ENCODE measurements at regions not wholly inside any gene's neighbourhood (a gene's known extent, or its start where the extent isn't known, plus 50 kb on each side); places are given as distances from the start of the nearest gene placed in this dataset.

DNA sequence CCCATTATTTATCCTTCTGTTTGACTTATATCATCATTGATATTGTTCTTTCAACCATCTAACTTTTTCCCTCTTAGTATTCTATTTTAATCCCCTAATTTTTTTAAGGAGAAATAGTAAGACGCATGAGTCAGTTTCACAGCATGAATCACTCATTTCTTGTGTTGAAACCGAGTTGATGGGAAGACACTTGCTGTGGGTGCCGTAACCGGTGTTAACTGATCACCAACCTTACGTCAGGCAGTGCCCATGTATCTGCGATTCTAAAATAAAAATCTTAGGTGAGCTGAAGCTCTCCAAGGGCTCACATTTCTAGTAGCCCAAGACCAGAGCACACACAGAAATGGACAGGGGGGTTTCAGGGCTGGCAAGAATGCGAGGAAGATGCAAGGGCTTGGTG is 348.1 kb downstream of the GALR1 start:
- DNase-seq: no peak

DNA sequence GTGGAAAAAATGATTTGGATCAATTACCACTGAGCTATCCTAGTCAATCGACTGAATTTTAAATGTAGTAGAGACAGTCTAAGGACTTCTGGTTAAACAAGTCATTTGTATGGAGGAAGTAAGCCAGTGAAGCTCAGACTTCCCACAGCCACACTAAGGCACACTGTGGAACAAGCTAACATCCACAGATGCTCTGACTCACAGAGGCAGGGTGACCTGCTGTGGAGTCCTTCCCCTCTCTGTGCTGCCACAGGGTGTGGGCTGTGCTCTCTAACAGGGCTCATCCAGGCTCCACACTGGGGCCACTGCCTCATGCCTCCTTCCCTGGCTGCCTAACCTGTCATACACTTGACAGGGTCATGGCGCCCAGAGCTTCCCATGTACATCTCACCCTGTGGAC is 351.0 kb downstream of the GALR1 start:
- no peak for DNase-seq

- DNase-seq: no peak
These were observed 351.9 kb downstream of the GALR1 start for GRCh38 chr18:77601567-77601966.

DNA sequence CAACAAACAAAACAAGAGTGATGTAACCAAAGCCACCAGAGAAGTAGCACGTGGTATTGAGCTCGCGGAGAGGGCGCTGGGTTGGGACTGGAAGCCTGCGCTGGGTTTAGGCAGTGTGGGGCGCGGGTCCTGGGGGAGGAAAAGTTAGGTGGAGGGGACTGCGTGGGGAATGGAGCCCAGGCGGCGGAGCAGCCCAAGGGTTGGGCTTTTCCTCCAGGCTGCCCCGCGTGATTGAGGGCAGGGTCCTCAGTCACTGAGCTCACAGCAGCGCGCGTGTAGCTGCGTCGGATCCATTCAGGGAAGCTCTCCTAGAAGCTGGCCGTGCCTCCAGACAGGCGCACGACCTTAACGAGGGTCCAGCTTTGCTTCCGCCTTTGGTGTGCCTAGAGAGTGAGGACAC is 357.4 kb downstream of the GALR1 start:
- DNase-seq: no peak

DNA sequence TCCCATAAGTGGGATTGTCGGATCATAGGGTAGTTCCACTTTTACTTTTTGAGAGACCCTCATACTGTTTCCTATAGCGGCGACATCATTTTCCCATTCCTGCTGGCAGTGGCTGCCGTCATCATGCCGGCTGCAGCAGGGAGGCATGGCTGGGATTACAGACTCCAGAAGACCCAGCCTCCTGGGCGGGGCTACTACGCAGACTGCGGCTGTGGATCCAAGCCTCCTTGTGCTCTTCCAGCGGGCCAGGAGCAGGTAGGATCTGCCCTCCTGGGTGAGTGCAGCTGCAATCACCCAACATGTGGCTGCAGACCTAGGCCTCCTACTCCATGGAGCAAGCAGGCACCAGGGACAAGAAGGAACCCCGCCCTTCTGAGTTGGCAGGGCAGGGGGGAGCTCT is 359.2 kb downstream of the GALR1 start:
- no peak for DNase-seq

- no peak for DNase-seq
These were observed 368.0 kb downstream of the GALR1 start for GRCh38 chr18:77617694-77618093.

- DNase-seq: no peak
These were observed 369.9 kb downstream of the GALR1 start for GRCh38 chr18:77619525-77619924.

DNA sequence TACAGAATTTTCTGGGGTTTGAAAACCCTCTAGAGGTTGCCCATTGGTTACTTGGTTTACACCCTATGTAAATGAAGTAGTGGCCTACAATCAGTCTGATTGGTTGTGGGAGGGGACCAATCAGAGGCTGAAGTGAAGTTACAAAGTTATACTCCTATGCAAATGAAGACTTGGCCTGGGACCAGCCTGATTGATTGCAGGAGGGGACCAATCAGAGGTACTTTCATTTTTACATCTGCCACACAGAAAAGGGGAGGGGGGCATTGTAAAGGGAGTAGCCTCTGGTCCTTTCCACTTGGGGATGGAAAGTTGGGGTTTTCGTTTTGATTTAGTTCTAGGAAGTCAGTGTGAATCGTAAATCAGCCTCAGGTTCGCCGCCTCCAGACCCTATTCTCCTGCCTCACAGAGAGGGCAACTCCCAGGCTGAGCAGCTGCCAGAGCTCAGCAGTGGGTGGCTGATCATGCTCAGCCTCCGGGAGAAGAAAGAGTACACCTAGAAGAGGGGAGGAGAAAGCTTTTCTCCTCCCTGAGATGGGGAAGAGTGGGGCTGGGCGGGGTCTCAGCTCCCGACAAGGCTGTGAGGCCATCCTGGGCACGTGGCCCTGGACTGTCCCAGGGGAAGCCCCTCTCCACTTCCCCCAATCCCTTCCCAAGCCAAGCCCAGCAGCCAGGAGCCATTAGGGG is 372.5 kb downstream of the GALR1 start:
- no peak for DNase-seq

- DNase-seq: no peak
These were observed 383.1 kb downstream of the GALR1 start for GRCh38 chr18:77632758-77633157.

DNA sequence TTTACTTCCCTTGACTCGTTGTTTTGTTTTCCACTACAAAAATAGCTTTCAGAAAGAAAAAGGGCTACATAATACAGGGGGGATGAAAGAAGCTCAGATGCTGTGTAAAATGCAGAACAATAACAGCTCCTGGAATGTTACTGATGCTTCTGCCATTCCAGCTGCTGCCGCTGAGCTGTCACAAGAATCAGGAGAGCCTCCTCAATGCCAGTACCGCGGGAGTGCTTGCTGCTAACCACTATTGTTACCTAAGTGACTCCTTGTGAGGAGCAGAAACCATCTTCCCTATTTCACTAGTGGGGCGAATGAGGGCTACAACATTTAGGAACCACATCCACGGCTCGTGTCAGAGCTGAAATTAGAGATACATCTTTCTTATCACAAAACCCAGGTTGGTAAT is 384.8 kb downstream of the GALR1 start:
- no peak for DNase-seq

GRCh38 chr18:77635451-77635850 is 385.8 kb downstream of the GALR1 start:
- DNase-seq: no peak

- no peak for DNase-seq
These were observed 386.2 kb downstream of the GALR1 start for GRCh38 chr18:77635858-77636257.

DNA sequence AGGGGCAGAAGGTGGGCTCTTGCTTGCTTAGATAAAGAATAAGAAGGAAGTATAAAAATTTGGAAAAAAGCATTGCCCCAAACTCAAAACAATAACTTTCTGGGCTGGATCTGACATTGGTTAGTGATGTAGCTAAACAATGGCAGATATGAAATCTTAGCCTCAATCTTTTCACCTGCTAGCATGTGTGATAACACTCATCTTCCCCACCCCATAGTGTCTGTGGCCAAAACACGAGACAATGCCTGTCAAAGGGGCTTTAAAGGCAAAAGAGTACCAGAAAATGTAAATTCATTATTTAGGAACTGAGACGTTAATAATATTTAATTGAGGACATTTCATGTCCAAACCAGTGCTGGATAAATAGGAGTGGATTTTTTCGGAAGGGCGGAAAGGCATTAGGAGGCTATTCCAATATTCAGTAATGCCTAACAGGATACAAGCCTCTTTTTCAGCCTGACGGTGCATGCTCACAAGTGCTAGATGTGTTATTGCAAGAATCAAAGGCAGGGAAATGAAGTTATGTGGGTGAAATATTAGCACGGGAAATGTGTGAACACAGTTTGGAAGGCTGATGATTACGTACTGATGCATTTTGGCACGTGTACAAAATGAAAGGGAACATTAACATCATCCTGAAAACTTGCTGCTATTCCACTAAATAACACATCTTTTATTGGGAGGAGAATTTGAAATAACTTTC is 395.7 kb downstream of the GALR1 start:
- DNase-seq: no peak

DNA sequence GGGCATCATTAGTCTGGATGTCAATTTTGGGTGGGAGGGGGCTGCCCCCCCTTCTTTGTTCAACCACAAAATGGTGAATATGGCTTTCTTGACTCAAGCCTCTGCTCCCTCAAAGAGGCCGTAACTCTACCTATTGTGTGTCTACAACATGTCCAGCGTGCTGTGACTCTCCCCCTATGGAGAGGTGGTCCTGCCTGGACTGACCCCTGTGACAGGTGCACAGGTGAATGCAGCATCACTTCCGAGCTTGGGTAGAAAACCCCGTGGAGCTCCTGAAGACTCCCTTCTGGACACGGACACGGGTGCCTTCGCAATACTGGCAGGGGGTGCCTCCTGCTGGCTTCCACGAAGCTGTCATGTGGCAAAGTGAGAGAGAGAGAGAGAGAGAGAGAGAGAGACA is 397.8 kb downstream of the GALR1 start:
- no peak for DNase-seq

DNA sequence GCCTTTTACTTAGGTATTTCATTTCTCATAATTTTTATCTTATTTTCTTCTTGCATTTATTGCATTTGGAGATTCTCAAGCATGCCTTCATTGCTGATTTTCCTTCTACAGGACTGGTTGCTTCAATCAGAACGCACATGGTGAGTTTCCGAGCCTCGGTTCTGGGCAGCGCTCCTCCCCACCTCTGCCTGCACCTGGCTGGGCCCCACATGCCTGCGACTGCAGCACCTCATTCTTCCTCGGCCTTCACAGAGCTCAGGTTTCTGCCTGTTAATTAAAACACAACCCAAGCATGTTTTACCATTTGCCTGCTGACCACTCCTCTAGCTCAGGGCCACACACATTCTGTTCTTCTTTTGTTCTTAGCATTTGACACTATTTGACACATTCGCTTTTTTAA is 398.8 kb downstream of the GALR1 start:
- DNase-seq: no peak

- DNase-seq: peak; percentile 48
These were observed 401.2 kb downstream of the GALR1 start for GRCh38 chr18:77650799-77651385.

- no peak for DNase-seq
These were observed 401.8 kb downstream of the GALR1 start for GRCh38 chr18:77651441-77651840.

DNA sequence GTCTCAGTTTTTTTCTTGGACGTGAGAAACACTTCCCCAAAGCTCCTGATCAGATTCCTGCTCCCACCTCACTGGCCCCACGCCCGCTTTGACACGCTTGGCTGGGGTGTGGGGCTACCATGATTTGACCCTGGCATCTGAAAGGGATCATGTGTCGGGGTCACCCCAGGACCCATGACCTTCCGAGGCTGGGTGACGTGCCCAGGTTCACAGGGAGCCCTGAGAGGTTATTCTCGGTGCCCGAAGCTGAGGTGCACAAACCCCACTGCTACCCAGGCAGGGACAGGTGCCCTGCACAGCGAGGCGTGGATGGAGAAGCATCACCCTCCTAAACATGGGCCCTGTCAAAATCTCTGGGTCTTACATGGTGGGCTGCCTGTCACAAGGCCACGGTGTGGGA is 404.1 kb downstream of the GALR1 start:
- DNase-seq: no peak

- DNase-seq: no peak
These were observed 404.7 kb downstream of the GALR1 start for GRCh38 chr18:77654302-77654701.

DNA sequence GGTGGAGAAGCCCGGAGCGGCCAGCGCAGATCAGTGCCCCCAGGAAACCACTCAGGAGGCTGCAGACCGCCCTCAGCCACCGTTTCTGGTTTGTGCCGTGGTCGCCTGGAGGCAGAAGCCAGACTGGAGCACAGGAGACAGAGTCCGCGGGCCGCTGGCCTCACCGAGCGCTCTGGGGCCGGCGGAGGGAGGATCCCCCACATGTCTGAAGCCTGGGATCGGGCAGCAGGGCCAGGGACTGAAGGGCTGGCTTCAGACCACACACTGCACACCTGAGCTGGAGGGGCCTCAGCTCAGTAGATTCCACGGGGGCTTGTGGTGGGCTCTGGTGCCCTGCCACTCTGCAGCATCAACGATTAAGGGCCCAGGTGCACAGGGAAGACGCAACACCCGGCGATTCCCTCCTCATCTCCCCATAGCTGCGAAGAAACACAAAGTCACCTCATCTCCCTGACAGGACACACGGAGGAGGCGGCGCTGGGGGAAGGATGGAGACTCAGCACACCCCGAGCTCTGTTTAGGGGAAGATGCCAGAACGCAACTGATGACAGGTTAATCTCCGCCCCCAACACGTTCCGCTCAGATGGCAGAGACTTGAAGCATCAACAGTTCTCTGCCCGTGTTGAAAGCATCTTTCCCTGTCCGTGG is 408.1 kb downstream of the GALR1 start:
- DNase-seq: no peak

GRCh38 chr18:77658299-77658662 is 408.6 kb downstream of the GALR1 start:
- no peak for DNase-seq

DNA sequence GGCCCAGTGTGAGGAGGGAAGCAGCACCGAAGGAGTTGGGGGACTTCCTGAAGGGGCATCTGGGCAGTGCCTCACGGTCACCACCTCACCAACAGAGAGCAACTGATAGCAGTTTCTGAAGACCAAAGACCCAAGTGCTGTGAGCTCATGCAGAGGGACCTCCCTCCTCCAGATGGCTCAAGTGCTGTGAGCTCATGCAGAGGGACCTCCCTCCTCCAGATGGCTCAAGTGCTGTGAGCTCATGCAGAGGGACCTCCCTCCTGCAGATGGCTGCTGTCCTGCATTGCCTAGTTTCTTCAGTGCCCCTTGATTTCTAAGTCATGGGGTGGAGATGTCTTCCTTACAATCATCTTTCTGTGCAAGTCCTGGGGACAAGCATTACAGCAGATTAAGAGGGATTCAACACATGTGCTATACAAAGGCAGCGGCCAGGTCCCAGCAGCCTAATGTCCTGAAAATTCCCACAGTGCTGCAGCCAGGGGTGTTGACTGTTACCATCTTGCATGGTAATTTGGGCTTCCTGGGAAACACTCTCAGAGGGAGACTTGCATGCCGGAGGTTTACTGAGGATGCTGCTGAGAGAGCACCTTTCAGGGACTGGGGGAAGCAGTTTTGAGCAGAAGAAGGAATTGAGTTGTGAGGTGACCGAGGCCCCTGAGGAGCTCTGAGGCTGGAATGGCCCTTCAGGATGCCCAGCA is 409.3 kb downstream of the GALR1 start:
- no peak for DNase-seq

DNA sequence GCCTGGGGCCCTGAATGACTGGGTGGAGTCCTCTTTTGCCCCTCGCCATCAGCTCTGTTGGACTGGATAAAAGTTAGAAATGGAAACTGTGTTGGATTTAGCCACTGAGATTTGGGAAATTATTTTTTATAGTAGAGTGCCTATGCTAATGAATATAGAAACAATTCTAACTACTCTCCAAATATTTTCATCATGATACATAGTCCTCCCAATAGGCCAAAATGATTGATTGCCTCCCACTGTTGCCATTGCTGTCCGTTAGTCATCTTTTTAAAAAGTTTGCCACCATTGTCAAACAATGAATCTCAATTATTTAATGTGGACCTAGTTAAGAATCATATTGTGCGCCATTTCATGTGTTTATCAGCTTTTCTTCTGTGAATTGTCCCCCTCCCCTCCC is 417.0 kb downstream of the GALR1 start:
- DNase-seq: no peak

Measured in DMS153 (cell line).